ENCODE measurements at regions not wholly inside any gene's neighbourhood (a gene's known extent, or its start where the extent isn't known, plus 50 kb on each side); places are given as distances from the start of the nearest gene placed in this dataset.

DNA sequence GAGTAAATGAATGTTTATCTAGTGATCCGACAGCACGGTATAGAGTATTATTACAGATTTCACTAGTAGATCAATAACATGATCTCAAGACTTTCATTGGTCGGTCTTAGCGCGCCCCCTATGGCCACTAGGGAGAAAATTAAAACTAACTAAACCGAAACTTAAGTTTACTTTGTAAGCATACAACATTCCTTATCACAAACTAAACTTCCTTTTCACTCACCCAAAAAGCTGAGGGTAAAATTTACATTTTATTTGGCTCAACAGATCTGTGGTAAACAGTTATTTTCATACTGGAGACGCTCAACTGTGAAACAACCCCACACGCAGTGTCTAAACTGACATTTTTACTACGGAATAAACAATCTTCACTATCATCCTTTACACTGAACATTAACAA is 215.6 kb upstream of the MAP2 start:
- no peaks in the 10 kb centered on the region for H3K27me3 ChIP-seq (ENCODE audit: control insufficient read depth in 1 of 2, insufficient read depth in 2 of 2, low read length in 2 of 2)
- H3K36me3 ChIP-seq (ENCODE audit: insufficient read depth, low read length): no peaks in the 10 kb centered on the region
- Mint-ChIP-seq H3K27ac (no peak overlapping the region), H3K4me1 (ENCODE audit: low read depth) (no peaks in the 10 kb centered on the region), H3K27me3 (no peaks in the 10 kb centered on the region), H3K4me3 (no peak overlapping the region), H3K36me3 (ENCODE audit: low read depth) (no peaks in the 10 kb centered on the region), H3K9me3 (no peaks in the 10 kb centered on the region)
- no peak overlapping the region for H3K4me3 ChIP-seq (ENCODE audit: low read length)
- no peak overlapping the region for H3K27ac ChIP-seq (ENCODE audit: low read depth in 1 of 2, low read length in 2 of 2)
- H3K4me1 ChIP-seq (ENCODE audit: insufficient read depth, low read length): no peaks in the 10 kb centered on the region
- peak in 1 of 14 experiments; percentile 22 for DNase-seq
- no peak for TF ChIP-seq CTCF (IDR thresholded peaks at IDR 0.05)
- ATAC-seq (ENCODE audit: poor library complexity): no peak
- ChIA-PET POLR2A (no interaction called here), CTCF (interaction anchor here (0.6 kb wide), 1 partner anchor 717 kb away, joined by 3 read pairs; no protein-coding TSS in a partner anchor)
- peaks cover 0 to 11% of the 10 kb centered on the region in 2 experiments for H3K9me3 ChIP-seq (ENCODE audit: control insufficient read depth in 1 of 2, insufficient read depth in 1 of 2, low read length in 2 of 2)
- intact Hi-C loops (cut with DNase I, micrococcal nuclease): no loop called here

DNA sequence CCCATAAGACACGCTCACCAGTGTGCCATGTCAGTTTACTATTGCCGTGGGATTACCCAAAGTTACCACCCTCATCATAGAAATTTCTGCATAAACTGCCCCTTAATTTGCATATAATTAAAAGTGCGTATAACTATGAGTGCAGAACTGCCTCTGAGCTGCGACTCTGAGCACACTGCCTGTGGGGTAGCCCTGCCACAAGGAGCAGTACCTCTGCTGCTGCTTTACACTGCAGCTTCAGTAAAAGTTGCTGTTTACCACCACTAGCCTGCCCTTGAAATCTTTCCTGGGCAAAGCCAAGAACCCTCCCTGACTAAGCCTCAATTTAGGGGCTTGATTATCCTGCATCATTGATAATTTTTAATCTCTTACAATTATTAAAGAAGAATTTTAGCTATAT is 213.9 kb upstream of the MAP2 start:
- H3K4me3 ChIP-seq (ENCODE audit: low read length): no peak overlapping the region
- CTCF ChIA-PET: no interaction called here
- intact Hi-C loops (cut with DNase I, micrococcal nuclease): no loop called here
- no peaks in the 10 kb centered on the region for H3K9me3 Mint-ChIP-seq
- H3K27ac Mint-ChIP-seq: no peak overlapping the region
- peaks cover 0 to 11% of the 10 kb centered on the region in 2 experiments for H3K9me3 ChIP-seq (ENCODE audit: control insufficient read depth in 1 of 2, insufficient read depth in 1 of 2, low read length in 2 of 2)
- DNase-seq: no peak
- POLR2A ChIA-PET: no interaction called here
- H3K4me1 Mint-ChIP-seq (ENCODE audit: low read depth): no peaks in the 10 kb centered on the region
- no peak overlapping the region for H3K27ac ChIP-seq (ENCODE audit: low read depth in 1 of 2, low read length in 2 of 2)
- no peaks in the 10 kb centered on the region for H3K27me3 ChIP-seq (ENCODE audit: control insufficient read depth in 1 of 2, insufficient read depth in 2 of 2, low read length in 2 of 2)
- H3K36me3 ChIP-seq (ENCODE audit: insufficient read depth, low read length): no peaks in the 10 kb centered on the region
- no peak for TF ChIP-seq CTCF (IDR thresholded peaks at IDR 0.05)
- no peaks in the 10 kb centered on the region for H3K36me3 Mint-ChIP-seq (ENCODE audit: low read depth)
- no peak for ATAC-seq (ENCODE audit: poor library complexity)
- H3K27me3 Mint-ChIP-seq: no peaks in the 10 kb centered on the region
- H3K4me3 Mint-ChIP-seq: no peak overlapping the region
- H3K4me1 ChIP-seq (ENCODE audit: insufficient read depth, low read length): no peaks in the 10 kb centered on the region

DNA sequence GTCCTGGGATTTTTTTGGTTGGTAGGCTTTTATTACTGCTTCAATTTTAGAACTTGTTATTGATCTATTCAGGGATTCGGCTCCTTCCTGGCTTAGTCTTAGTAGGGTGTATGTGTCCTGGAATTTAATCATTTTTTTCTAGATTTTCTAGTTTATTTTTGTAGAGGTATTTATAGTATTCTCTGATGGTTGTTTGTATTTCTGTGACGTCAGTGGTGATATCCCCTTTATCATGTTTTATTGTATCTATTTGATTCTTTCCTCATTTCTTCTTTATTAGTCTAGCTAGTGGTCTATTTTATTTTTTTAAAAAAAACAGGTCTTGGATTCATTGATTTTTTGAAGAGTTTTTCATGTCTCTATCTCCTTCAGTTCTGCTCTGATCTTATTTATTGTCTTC is 193.3 kb upstream of the MAP2 start:
- no peaks in the 10 kb centered on the region for H3K9me3 ChIP-seq (ENCODE audit: control insufficient read depth in 1 of 2, insufficient read depth in 1 of 2, low read length in 2 of 2)
- H3K4me3 Mint-ChIP-seq: no peak overlapping the region
- CTCF ChIA-PET: no interaction called here
- no peaks in the 10 kb centered on the region for H3K36me3 Mint-ChIP-seq (ENCODE audit: low read depth)
- no peak overlapping the region for H3K27ac ChIP-seq (ENCODE audit: low read depth in 1 of 2, low read length in 2 of 2)
- H3K4me1 ChIP-seq (ENCODE audit: insufficient read depth, low read length): no peaks in the 10 kb centered on the region
- H3K27me3 Mint-ChIP-seq: no peaks in the 10 kb centered on the region
- no peak for TF ChIP-seq CTCF (IDR thresholded peaks at IDR 0.05)
- intact Hi-C loops (cut with DNase I, micrococcal nuclease): no loop called here
- peaks cover 2% of the 10 kb centered on the region for H3K9me3 Mint-ChIP-seq
- no peak overlapping the region for H3K4me3 ChIP-seq (ENCODE audit: low read length)
- H3K27me3 ChIP-seq (ENCODE audit: control insufficient read depth in 1 of 2, insufficient read depth in 2 of 2, low read length in 2 of 2): no peaks in the 10 kb centered on the region
- POLR2A ChIA-PET: no interaction called here
- H3K36me3 ChIP-seq (ENCODE audit: insufficient read depth, low read length): no peaks in the 10 kb centered on the region
- H3K27ac Mint-ChIP-seq: no peak overlapping the region
- DNase-seq (no peak), ATAC-seq (ENCODE audit: poor library complexity) (no peak)
- H3K4me1 Mint-ChIP-seq (ENCODE audit: low read depth): no peaks in the 10 kb centered on the region

All from CD4-positive, alpha-beta T cell (primary cell).